ENCODE measurements at regions not wholly inside any gene's neighbourhood (a gene's known extent, or its start where the extent isn't known, plus 50 kb on each side); places are given as distances from the start of the nearest gene placed in this dataset.

GRCh38 chr10:128498746-128499145 lies 372.5 kb upstream of the MKI67 start:
- DNase-seq = no peak
- Histone ChIP-seq H3K27me3 (ENCODE audit: control insufficient read depth in 1 of 2, insufficient read depth in 1 of 2, low read length in 2 of 2) (no peaks in the 10 kb centered on the region), H3K18ac (ENCODE audit: low read depth in 1 of 2, low read length in 2 of 2) (no peak overlapping the region), H2BK5ac (ENCODE audit: low read depth, low read length, poor library complexity, severe bottlenecking) (no peak overlapping the region), H2BK12ac (ENCODE audit: low read length in 2 of 2) (no peak overlapping the region), H3K23ac (ENCODE audit: low read length in 2 of 2) (no peak overlapping the region), H2AFZ (ENCODE audit: low read depth, low read length) (no peak overlapping the region), H2AK5ac (ENCODE audit: low read length, severe bottlenecking) (no peak overlapping the region), H3K4me2 (ENCODE audit: low read length, poor library complexity, severe bottlenecking) (no peak overlapping the region), H3K9ac (ENCODE audit: low read length) (no peak overlapping the region), H4K91ac (ENCODE audit: low read length) (no peak overlapping the region), H3K27ac (ENCODE audit: low read length, poor library complexity, severe bottlenecking) (no peak overlapping the region), H2BK120ac (ENCODE audit: low read depth, low read length) (no peak overlapping the region), H3K36me3 (ENCODE audit: control insufficient read depth in 1 of 2, insufficient read depth in 2 of 2, low read depth in 1 of 2, low read length in 2 of 2) (no peaks in the 10 kb centered on the region), H3K14ac (ENCODE audit: low read length in 2 of 2) (no peak overlapping the region), H2BK15ac (ENCODE audit: low read depth, poor library complexity, severe bottlenecking) (no peak overlapping the region), H3K4ac (ENCODE audit: low read depth in 1 of 2, low read length in 2 of 2) (no peak overlapping the region), H3K79me1 (replicated peaks; ENCODE audit: low read length, poor library complexity, severe bottlenecking) (no peaks in the 10 kb centered on the region), H3K4me3 (ENCODE audit: insufficient read depth in 1 of 2, low read depth in 1 of 2, low read length in 2 of 2) (no peak overlapping the region), H3K4me1 (ENCODE audit: control insufficient read depth, insufficient read depth, low read depth, low read length) (no peaks in the 10 kb centered on the region), H3K9me3 (ENCODE audit: control insufficient read depth, low read length) (no peaks in the 10 kb centered on the region), H4K8ac (ENCODE audit: low read length) (no peak overlapping the region)
- 65% methylated on average over 5 of the region's 5 CpGs for WGBS

- Histone ChIP-seq H3K9ac (ENCODE audit: low read length) (no peak overlapping the region), H3K18ac (ENCODE audit: low read depth in 1 of 2, low read length in 2 of 2) (no peak overlapping the region), H3K27ac (ENCODE audit: low read length, poor library complexity, severe bottlenecking) (no peak overlapping the region), H2BK15ac (ENCODE audit: low read depth, poor library complexity, severe bottlenecking) (no peak overlapping the region), H3K14ac (ENCODE audit: low read length in 2 of 2) (no peak overlapping the region), H3K23ac (ENCODE audit: low read length in 2 of 2) (no peak overlapping the region), H2AK5ac (ENCODE audit: low read length, severe bottlenecking) (no peak overlapping the region), H3K36me3 (ENCODE audit: control insufficient read depth in 1 of 2, insufficient read depth in 2 of 2, low read depth in 1 of 2, low read length in 2 of 2) (no peaks in the 10 kb centered on the region), H3K4me3 (ENCODE audit: insufficient read depth in 1 of 2, low read depth in 1 of 2, low read length in 2 of 2) (no peak overlapping the region), H3K4me1 (ENCODE audit: control insufficient read depth, insufficient read depth, low read depth, low read length) (no peaks in the 10 kb centered on the region), H3K9me3 (ENCODE audit: control insufficient read depth, low read length) (no peaks in the 10 kb centered on the region), H2AFZ (ENCODE audit: low read depth, low read length) (no peak overlapping the region), H3K79me1 (replicated peaks; ENCODE audit: low read length, poor library complexity, severe bottlenecking) (no peaks in the 10 kb centered on the region), H4K8ac (ENCODE audit: low read length) (no peak overlapping the region), H2BK12ac (ENCODE audit: low read length in 2 of 2) (no peak overlapping the region), H2BK5ac (ENCODE audit: low read depth, low read length, poor library complexity, severe bottlenecking) (no peak overlapping the region), H4K91ac (ENCODE audit: low read length) (no peak overlapping the region), H3K4ac (ENCODE audit: low read depth in 1 of 2, low read length in 2 of 2) (no peak overlapping the region), H3K27me3 (ENCODE audit: control insufficient read depth in 1 of 2, insufficient read depth in 1 of 2, low read length in 2 of 2) (no peaks in the 10 kb centered on the region), H2BK120ac (ENCODE audit: low read depth, low read length) (no peak overlapping the region), H3K4me2 (ENCODE audit: low read length, poor library complexity, severe bottlenecking) (no peak overlapping the region)
- DNase-seq = no peak
- WGBS = 89% methylated on average over 13 of the region's 13 CpGs
Observed at GRCh38 chr10:128499486-128499885, 373.3 kb upstream of the MKI67 start.

GRCh38 chr10:128499956-128500355 lies 373.7 kb upstream of the MKI67 start:
- WGBS = 84% methylated on average over 12 of the region's 12 CpGs
- no peak for DNase-seq
- H3K18ac ChIP-seq (ENCODE audit: low read depth in 1 of 2, low read length in 2 of 2) = no peak overlapping the region

GRCh38 chr10:128500642-128501041 lies 374.4 kb upstream of the MKI67 start:
- Histone ChIP-seq H3K79me1 (replicated peaks; ENCODE audit: low read length, poor library complexity, severe bottlenecking) (no peaks in the 10 kb centered on the region), H2AK5ac (ENCODE audit: low read length, severe bottlenecking) (no peak overlapping the region), H2BK5ac (ENCODE audit: low read depth, low read length, poor library complexity, severe bottlenecking) (no peak overlapping the region), H3K4me2 (ENCODE audit: low read length, poor library complexity, severe bottlenecking) (no peak overlapping the region), H3K27me3 (ENCODE audit: control insufficient read depth in 1 of 2, insufficient read depth in 1 of 2, low read length in 2 of 2) (no peaks in the 10 kb centered on the region), H4K91ac (ENCODE audit: low read length) (no peak overlapping the region), H3K36me3 (ENCODE audit: control insufficient read depth in 1 of 2, insufficient read depth in 2 of 2, low read depth in 1 of 2, low read length in 2 of 2) (no peaks in the 10 kb centered on the region), H3K9ac (ENCODE audit: low read length) (no peak overlapping the region), H3K23ac (ENCODE audit: low read length in 2 of 2) (no peak overlapping the region), H3K4me3 (ENCODE audit: insufficient read depth in 1 of 2, low read depth in 1 of 2, low read length in 2 of 2) (no peak overlapping the region), H3K18ac (ENCODE audit: low read depth in 1 of 2, low read length in 2 of 2) (no peak overlapping the region), H3K9me3 (ENCODE audit: control insufficient read depth, low read length) (no peaks in the 10 kb centered on the region), H3K4me1 (ENCODE audit: control insufficient read depth, insufficient read depth, low read depth, low read length) (no peaks in the 10 kb centered on the region), H2BK120ac (ENCODE audit: low read depth, low read length) (no peak overlapping the region), H2BK15ac (ENCODE audit: low read depth, poor library complexity, severe bottlenecking) (no peak overlapping the region), H3K14ac (ENCODE audit: low read length in 2 of 2) (no peak overlapping the region), H4K8ac (ENCODE audit: low read length) (no peak overlapping the region), H2BK12ac (ENCODE audit: low read length in 2 of 2) (no peak overlapping the region), H2AFZ (ENCODE audit: low read depth, low read length) (no peak overlapping the region), H3K27ac (ENCODE audit: low read length, poor library complexity, severe bottlenecking) (no peak overlapping the region), H3K4ac (ENCODE audit: low read depth in 1 of 2, low read length in 2 of 2) (no peak overlapping the region)
- DNase-seq = no peak
- 84% methylated on average over 14 of the region's 18 CpGs for WGBS

More at GRCh38 chr10:128499956-128500355, 373.7 kb upstream of the MKI67 start:
- Histone ChIP-seq H4K8ac (ENCODE audit: low read length) (no peak overlapping the region), H3K9ac (ENCODE audit: low read length) (no peak overlapping the region), H2BK12ac (ENCODE audit: low read length in 2 of 2) (no peak overlapping the region), H3K36me3 (ENCODE audit: control insufficient read depth in 1 of 2, insufficient read depth in 2 of 2, low read depth in 1 of 2, low read length in 2 of 2) (no peaks in the 10 kb centered on the region), H3K4me3 (ENCODE audit: insufficient read depth in 1 of 2, low read depth in 1 of 2, low read length in 2 of 2) (no peak overlapping the region), H3K23ac (ENCODE audit: low read length in 2 of 2) (no peak overlapping the region), H3K9me3 (ENCODE audit: control insufficient read depth, low read length) (no peaks in the 10 kb centered on the region), H3K4ac (ENCODE audit: low read depth in 1 of 2, low read length in 2 of 2) (no peak overlapping the region), H3K79me1 (replicated peaks; ENCODE audit: low read length, poor library complexity, severe bottlenecking) (no peaks in the 10 kb centered on the region), H2BK120ac (ENCODE audit: low read depth, low read length) (no peak overlapping the region), H4K91ac (ENCODE audit: low read length) (no peak overlapping the region), H3K27me3 (ENCODE audit: control insufficient read depth in 1 of 2, insufficient read depth in 1 of 2, low read length in 2 of 2) (no peaks in the 10 kb centered on the region), H3K27ac (ENCODE audit: low read length, poor library complexity, severe bottlenecking) (no peak overlapping the region), H2BK15ac (ENCODE audit: low read depth, poor library complexity, severe bottlenecking) (no peak overlapping the region), H2AK5ac (ENCODE audit: low read length, severe bottlenecking) (no peak overlapping the region), H2AFZ (ENCODE audit: low read depth, low read length) (no peak overlapping the region), H3K14ac (ENCODE audit: low read length in 2 of 2) (no peak overlapping the region), H3K4me2 (ENCODE audit: low read length, poor library complexity, severe bottlenecking) (no peak overlapping the region), H2BK5ac (ENCODE audit: low read depth, low read length, poor library complexity, severe bottlenecking) (no peak overlapping the region), H3K4me1 (ENCODE audit: control insufficient read depth, insufficient read depth, low read depth, low read length) (no peaks in the 10 kb centered on the region)

Data from mesenchymal stem cell (in vitro differentiated cells and primary cell).